Activated naive CD8-positive, alpha-beta T cell treated with anti-CD3 and anti-CD28 coated beads for 36 hours (primary cell): ENCODE measurements at regions not wholly inside any gene's neighbourhood (a gene's known extent, or its start where the extent isn't known, plus 50 kb on each side); places are given as distances from the start of the nearest gene placed in this dataset.
"Not testable (repeated sequence)": the region's sequence is repeated elsewhere in the genome, so short reads cannot be mapped to it uniquely, and the experiment has no call there.

Source experiments
- DNase-seq: peaks from one replicate; pipeline ENCODE4 v3.0.0; 2021
- H3K27ac Mint-ChIP-seq: one replicate; pipeline ENCODE4 v1.8.0; 2022; ENCODE audit warnings: mild to moderate bottlenecking, moderate library complexity, mixed read lengths
- H3K27me3 Mint-ChIP-seq: one replicate; pipeline ENCODE4 v1.8.0; 2022; ENCODE audit warnings: mild to moderate bottlenecking, mixed read lengths
- H3K36me3 Mint-ChIP-seq: one replicate; pipeline ENCODE4 v1.8.0; 2021; ENCODE audit warnings: mild to moderate bottlenecking, mixed read lengths
- H3K4me1 Mint-ChIP-seq: one replicate; pipeline ENCODE4 v1.8.0; 2021; ENCODE audit warnings: mixed read lengths
- H3K4me3 Mint-ChIP-seq: one replicate; pipeline ENCODE4 v1.8.0; 2022; ENCODE audit warnings: mild to moderate bottlenecking, moderate library complexity, mixed read lengths
- H3K9me3 Mint-ChIP-seq: one replicate; pipeline ENCODE4 v1.8.0; 2022; ENCODE audit warnings: mixed read lengths

DNA sequence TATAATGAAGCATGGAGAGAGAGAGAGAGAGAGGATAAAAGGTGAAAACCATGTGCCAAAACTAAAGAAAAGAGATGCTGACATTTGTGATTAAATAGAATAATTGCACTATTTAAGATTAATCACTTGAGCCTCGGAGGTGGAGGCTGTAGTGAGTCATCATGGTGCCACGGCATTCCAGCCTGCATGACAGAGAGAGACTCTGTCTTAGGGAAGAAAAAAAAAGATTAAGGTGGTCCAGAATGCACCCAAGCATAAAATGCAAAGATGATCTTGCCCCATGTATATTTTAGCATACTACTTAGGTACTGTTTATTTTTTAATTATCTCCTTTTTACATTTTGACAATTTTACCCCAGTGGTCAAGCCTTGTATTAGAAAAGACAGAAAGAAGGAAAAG is 742.5 kb downstream of the SPATA31A1 start:
- not testable (repeated sequence) for H3K36me3 Mint-ChIP-seq, H3K4me3 Mint-ChIP-seq

DNA sequence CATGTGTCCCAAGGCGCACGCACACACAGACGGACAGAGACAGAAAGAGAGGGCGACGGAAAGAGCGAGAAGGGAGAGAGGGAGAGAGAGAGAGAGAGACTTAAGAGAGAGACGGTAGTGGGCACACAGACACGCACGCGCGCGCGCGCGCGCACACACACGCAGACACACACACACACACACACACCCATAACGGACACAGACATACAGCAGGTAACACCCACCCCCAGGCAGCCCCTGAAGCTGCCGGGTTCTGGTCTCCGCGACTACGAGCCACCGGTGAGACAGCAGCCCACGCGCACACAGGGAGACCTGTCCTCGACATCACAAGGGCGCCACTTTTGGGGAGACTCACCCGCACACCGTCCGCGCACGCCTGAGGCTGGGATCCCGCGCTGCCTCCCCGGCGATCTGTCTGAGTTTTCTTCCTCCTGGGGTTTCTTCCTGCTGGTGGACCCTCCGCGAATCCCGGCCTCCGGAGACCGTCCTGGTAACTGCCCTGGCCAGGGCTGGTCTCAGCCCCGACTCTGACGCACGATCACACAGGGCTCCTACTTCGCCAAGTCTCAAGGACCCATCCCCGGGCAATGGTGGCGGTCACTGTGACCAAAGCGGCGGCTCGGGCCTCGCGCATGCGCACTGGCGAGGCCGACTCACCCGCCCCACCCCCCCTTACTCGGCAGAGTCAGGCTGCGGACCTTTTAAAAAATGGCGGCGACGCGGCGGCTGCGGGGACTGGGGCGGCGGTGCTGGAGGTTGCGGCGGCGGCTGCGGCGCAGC is 750.7 kb downstream of the SPATA31A1 start:
- peak overlapping the region; percentile 85 for H3K4me3 Mint-ChIP-seq
- DNase-seq, result peak; percentile 10
- not testable (repeated sequence) for H3K4me1 Mint-ChIP-seq, H3K27me3 Mint-ChIP-seq, H3K36me3 Mint-ChIP-seq, H3K9me3 Mint-ChIP-seq
- H3K27ac Mint-ChIP-seq, result peak overlapping the region; percentile 75

More for the DNA sequence above, 742.5 kb downstream of the SPATA31A1 start:
- not testable (repeated sequence) for H3K4me1 Mint-ChIP-seq, H3K27ac Mint-ChIP-seq, H3K27me3 Mint-ChIP-seq, H3K9me3 Mint-ChIP-seq, DNase-seq

DNA sequence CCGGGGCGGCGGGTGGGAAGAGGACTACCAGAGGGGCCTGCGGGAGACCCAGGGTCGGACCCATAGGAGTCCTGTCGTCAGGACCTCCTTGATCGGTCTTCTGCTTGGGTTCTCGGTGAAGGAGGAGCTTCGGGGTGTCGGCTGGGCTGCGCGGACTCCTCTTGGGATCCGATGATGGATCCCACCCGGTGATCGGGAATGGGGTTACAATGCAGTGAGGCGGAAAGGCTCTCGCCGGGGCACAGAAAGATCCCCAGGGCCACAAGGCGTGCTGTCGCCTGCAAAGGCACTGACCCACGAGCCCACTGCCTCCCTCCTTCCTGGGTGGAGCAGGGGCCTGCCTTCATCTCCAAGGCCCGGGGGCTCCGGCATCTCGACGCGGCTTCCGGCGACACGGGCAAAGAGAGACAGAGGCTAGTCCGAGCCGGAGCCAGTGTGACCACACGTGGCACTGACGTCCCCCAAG is 751.3 kb downstream of the SPATA31A1 start:
- H3K36me3 Mint-ChIP-seq, H3K27ac Mint-ChIP-seq, H3K4me3 Mint-ChIP-seq, DNase-seq, H3K4me1 Mint-ChIP-seq, H3K27me3 Mint-ChIP-seq, H3K9me3 Mint-ChIP-seq: not testable (repeated sequence)

DNA sequence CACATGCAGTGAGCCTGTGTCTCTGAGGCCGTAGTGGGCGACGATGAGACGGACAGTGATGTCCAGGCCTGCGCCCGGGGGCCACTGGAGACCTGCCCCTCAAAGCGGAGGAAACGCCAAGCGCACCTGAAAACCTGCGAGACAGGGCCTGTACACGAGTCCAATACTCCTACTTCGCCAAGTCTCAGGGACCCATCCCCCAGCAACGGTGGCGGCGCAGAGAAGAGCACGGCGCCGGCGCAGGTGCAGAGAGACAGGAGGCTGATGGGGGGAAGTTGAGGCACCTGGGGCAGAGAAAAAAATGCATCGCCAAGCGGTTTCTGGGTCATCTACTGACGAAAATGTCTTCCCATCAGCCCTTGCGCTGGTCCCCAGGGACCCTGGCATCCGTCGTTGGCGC is 751.8 kb downstream of the SPATA31A1 start:
- H3K9me3 Mint-ChIP-seq, DNase-seq, H3K4me1 Mint-ChIP-seq, H3K36me3 Mint-ChIP-seq, H3K27ac Mint-ChIP-seq, H3K4me3 Mint-ChIP-seq, H3K27me3 Mint-ChIP-seq: not testable (repeated sequence)

DNA sequence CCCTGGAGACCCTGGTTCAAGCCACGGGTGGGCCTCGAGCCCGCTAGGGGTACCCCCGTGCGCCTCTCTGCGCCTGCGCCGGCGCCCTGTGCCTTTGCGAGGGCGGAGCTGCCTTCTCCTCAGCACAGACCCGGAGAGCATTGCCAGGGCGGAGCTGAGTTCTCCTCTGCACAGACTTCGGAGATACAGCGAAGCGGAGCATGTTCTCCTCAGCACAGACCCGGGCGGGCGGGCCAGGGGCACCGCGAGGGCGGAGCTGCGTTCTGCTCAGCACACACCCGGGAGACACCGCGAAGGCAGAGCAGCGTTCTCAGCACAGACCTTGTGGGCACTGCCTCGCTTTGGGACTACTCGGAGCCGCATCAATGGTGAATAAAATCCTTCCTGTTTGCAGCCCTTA is 753.0 kb downstream of the SPATA31A1 start:
- H3K4me1 Mint-ChIP-seq, H3K4me3 Mint-ChIP-seq, H3K36me3 Mint-ChIP-seq, DNase-seq, H3K9me3 Mint-ChIP-seq, H3K27me3 Mint-ChIP-seq, H3K27ac Mint-ChIP-seq: not testable (repeated sequence)

DNA sequence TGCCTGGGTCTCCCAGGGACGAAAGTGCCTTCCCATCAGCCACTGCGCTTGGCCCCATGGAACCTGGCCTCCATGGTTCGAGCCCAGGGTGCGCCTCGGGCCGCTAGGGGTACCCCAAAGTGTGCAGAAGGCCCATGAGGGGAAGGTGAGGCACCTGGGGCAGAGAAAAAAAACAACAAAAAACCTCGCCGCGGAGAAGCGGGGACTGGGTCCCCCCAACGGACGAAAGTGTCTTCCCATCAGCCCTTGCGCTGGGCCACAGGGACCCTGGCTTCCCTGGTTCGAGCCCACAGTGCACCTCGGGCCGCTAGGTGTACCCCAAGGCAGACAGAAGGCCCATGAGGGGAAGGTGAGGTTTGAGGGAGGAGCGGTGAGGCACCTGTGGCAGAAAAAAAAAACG is 755.3 kb downstream of the SPATA31A1 start:
- not testable (repeated sequence) for H3K27me3 Mint-ChIP-seq, H3K36me3 Mint-ChIP-seq, H3K4me1 Mint-ChIP-seq, H3K4me3 Mint-ChIP-seq, H3K27ac Mint-ChIP-seq, DNase-seq, H3K9me3 Mint-ChIP-seq

DNA sequence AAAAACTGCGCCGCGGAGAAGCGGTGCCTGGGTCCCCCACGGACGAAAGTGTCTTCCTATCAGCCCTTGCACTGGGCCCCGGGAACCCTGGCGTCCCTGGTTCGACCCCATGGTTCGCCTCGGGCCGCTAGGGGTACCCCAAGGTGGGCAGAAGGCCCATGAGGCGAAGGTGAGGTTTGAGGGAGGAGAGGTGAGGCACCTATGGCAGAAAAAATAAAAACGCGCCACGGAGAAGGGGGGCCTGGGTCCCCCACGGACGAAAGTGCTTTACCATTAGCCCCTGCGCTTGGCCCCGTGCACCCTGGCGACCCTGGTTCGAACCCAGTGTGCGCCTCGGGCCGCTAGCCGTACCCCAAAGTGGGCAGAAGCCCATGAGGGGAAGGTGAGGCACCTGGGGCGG is 756.1 kb downstream of the SPATA31A1 start:
- H3K4me1 Mint-ChIP-seq, H3K4me3 Mint-ChIP-seq, H3K27ac Mint-ChIP-seq, H3K9me3 Mint-ChIP-seq, DNase-seq, H3K36me3 Mint-ChIP-seq, H3K27me3 Mint-ChIP-seq: not testable (repeated sequence)

DNA sequence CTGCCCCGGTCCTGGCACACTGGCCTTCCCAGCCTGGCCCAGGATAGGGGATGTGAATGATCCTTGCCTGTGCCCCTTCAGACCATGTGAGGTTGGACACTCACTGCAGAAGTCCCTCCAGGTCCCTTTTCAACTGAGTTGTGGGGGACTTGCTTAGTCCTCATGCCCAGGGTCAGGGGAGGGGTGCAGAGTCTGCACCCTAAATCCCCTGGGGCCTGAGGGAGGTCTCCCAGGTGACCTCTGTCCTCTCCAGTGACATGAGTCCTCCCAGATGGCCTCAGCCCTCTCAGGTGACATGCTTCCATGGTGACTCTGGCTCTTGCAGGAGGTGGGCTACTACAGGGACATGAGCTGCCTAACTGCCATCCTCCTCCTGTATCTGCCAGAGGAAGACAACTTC is 775.1 kb downstream of the SPATA31A1 start:
- not testable (repeated sequence) for H3K27ac Mint-ChIP-seq, H3K36me3 Mint-ChIP-seq, DNase-seq, H3K27me3 Mint-ChIP-seq, H3K9me3 Mint-ChIP-seq, H3K4me1 Mint-ChIP-seq, H3K4me3 Mint-ChIP-seq

DNA sequence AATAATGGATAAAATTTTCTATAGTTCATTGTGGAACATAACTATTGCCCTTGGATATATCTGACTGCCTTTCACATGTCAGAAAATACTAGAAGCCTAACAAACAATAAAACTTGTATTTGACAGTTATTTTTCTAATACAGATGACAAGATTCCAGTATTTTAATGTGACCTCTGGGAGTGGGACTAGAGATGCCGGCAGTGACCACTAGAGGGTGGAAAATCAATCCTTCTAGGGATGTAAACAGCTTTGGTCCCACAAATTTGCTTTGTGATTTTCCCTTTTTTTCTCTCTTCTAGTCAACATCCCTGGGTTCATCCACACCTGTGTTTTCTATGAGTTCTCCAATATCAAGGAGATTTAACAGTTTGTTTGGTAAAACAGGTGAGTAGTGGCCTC is 813.7 kb downstream of the SPATA31A1 start:
- H3K27me3 Mint-ChIP-seq, H3K4me1 Mint-ChIP-seq, DNase-seq, H3K9me3 Mint-ChIP-seq, H3K4me3 Mint-ChIP-seq, H3K27ac Mint-ChIP-seq, H3K36me3 Mint-ChIP-seq: not testable (repeated sequence)

DNA sequence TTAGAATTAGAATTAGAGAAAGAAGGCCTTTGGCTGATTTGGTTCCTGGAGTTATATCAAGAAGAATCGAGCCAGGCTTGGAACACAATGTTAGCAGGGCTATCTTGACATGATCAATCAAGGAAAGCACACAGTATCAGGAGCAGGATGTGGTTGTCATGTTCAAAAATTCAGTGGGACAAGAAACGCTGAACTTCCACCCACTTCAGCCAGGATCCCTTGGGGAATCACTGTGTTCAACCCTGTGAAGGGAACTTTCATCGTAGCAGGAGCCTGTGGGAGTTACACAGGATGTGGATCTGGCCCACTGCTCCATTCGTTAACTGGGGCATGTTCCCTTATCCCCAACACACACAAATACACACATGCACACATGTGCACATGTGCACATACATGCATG is 817.8 kb downstream of the SPATA31A1 start:
- H3K9me3 Mint-ChIP-seq, H3K27ac Mint-ChIP-seq, DNase-seq, H3K36me3 Mint-ChIP-seq, H3K4me3 Mint-ChIP-seq, H3K27me3 Mint-ChIP-seq, H3K4me1 Mint-ChIP-seq: not testable (repeated sequence)

DNA sequence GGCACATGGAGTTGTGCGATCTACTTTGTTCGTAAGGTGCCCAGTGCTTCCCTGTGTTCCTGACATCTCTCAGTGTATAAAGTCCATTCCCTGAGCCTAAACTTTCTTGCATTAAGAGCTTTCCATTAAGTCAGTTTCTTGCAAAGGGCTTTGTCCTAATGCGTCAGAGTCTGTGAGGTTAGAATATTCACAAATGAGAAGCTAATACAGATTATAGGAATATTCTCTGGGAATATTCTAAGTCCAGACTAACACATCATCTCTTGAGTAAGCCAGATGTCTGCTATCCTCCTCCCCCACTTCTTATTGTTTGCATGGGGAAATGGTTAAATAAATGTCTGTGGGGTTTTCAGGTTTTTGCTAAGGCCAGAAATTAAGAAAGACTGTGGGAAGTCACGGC is 818.6 kb downstream of the SPATA31A1 start:
- H3K27ac Mint-ChIP-seq, H3K9me3 Mint-ChIP-seq, H3K27me3 Mint-ChIP-seq: not testable (repeated sequence)

DNA sequence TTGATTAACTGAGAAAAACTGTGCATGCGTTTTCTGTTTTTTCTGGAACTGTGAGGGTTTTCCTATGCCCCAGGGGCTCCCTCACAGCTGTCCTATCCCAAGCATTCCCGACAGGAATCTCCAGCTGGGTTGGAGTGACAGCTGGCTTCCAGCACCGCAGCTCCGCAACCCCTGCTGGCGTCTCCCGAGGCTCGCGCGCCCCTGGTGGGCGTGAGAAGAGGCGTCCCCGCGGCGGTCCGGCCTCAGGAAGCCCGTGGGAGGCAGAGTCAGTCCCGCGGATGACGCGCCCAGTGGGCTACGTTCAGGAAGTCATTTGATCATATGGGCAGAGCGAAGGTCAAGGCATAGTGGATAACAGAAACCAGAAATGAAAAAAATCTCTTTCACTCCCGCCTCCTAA is 821.9 kb downstream of the SPATA31A1 start:
- not testable (repeated sequence) for H3K36me3 Mint-ChIP-seq, H3K9me3 Mint-ChIP-seq, DNase-seq, H3K4me1 Mint-ChIP-seq, H3K4me3 Mint-ChIP-seq, H3K27ac Mint-ChIP-seq, H3K27me3 Mint-ChIP-seq

More for the DNA sequence above, 818.6 kb downstream of the SPATA31A1 start:
- not testable (repeated sequence) for DNase-seq, H3K4me1 Mint-ChIP-seq, H3K36me3 Mint-ChIP-seq, H3K4me3 Mint-ChIP-seq

DNA sequence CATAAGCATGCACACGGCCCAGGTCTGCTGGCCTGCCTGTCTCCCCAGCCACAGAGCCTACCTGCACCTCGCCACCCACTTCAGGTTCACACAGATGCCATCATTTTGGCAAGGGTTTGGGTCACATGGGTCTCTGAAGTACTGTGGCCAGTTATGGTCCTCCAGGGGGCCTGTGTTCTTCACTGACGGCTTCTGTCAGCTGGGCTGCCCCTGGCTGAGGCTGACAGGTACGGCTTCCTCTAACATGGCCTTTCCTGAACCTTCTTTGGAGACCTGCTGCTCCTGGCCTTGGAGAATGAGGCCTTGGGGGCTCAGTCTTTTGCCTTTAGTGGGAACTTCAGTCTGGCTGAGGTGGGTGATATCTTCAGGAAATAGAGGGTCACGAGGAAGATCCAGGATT is 835.9 kb downstream of the SPATA31A1 start:
- H3K4me1 Mint-ChIP-seq, result not testable (repeated sequence)

DNA sequence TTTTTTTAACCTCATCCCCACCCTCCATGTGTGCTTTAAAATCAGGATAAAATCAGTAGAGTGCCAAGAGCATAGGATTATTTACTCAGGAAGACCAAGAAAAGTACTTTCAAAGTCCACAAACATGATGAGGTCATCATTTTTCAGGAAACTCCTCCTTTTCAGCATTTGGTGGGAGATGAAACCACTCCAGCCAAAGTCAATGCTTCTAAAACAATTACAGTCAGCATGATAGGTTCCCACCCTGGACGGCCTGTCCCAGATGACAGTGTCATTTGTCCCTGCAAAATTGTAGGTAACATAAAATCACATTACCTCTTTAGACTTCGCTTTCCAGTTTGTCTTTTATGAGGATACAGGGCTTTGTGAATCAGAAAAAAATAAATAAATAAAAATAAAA is 836.7 kb downstream of the SPATA31A1 start:
- not testable (repeated sequence) for H3K36me3 Mint-ChIP-seq, H3K9me3 Mint-ChIP-seq, H3K4me1 Mint-ChIP-seq, H3K27me3 Mint-ChIP-seq, DNase-seq, H3K4me3 Mint-ChIP-seq, H3K27ac Mint-ChIP-seq

More for the DNA sequence above, 835.9 kb downstream of the SPATA31A1 start:
- DNase-seq, H3K36me3 Mint-ChIP-seq, H3K9me3 Mint-ChIP-seq, H3K27me3 Mint-ChIP-seq, H3K4me3 Mint-ChIP-seq, H3K27ac Mint-ChIP-seq: not testable (repeated sequence)

DNA sequence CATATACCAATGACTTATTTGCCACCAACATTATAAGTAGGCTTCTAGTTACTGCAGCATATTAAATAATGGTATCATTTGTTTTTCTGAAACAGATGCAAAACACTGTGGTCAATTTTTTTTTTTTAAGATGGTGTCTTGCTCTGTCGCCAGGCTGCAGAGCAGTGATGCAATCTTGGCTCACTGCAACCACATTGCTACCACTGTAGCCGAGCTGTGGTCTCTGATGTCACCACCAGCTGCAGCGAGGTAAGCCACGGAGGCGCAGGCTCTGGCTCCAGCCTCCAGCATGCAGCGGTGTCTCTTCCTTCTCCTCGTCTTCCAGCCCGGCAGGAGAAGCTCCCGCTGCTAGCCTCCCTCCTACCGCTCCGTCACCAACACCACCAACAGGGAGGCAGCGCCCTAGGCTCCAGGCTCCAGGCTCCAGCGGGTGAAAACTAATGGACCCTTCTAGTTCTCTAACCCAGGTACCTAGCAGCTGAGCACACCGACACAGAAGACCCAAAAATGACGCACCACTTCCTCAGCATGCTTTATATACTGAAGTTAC is 840.8 kb downstream of the SPATA31A1 start:
- not testable (repeated sequence) for H3K27ac Mint-ChIP-seq, H3K27me3 Mint-ChIP-seq, H3K36me3 Mint-ChIP-seq, H3K4me1 Mint-ChIP-seq, H3K9me3 Mint-ChIP-seq, H3K4me3 Mint-ChIP-seq
- peak; percentile 2 for DNase-seq

DNA sequence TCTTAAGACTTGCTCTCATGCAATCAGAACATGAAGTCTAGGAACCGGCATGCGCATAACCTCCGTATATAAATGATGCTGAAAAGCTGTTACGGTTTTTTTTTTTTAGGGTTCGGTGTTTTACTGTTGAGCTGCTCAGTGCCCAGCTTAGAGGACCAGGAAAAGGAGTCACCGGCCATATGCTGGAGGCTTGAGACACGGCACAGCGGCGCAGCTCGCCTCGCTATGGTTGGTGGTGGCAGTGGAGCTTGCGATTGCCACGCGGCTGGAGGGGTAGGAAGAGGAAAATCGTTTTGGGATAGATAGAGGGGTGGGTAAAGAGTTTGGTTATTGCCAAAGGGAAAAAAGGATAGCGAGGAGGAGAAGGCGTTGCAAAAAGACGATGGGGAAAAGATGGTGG is 841.3 kb downstream of the SPATA31A1 start:
- not testable (repeated sequence) for H3K9me3 Mint-ChIP-seq, H3K4me3 Mint-ChIP-seq, DNase-seq, H3K27ac Mint-ChIP-seq, H3K27me3 Mint-ChIP-seq, H3K36me3 Mint-ChIP-seq, H3K4me1 Mint-ChIP-seq
